VCaP (cell line): ENCODE measurements at regions not wholly inside any gene's neighbourhood (a gene's known extent, or its start where the extent isn't known, plus 50 kb on each side); places are given as distances from the start of the nearest gene placed in this dataset.

Experiments used
- H3K27ac ChIP-seq: fragments of 450-650 bp; 2 replicates; pipeline ENCODE4 v1.5.1; 2017
- CTCF ChIP-seq: fragments of 450-650 bp; conservative IDR thresholded peaks from 2 replicates; pipeline ENCODE4 v1.5.1; 2017; ENCODE audit warnings: mild to moderate bottlenecking, moderate library complexity

- H3K27ac ChIP-seq = no peak overlapping the region
- TF ChIP-seq CTCF = no peak
These were observed 387.1 kb upstream of the JARID2 start for GRCh38 chr6:14858808-14859207.

GRCh38 chr6:14860774-14861173, 385.1 kb upstream of the JARID2 start:
- no peak overlapping the region for H3K27ac ChIP-seq

GRCh38 chr6:14861491-14861943, 384.4 kb upstream of the JARID2 start:
- no peak for TF ChIP-seq CTCF
- no peak overlapping the region for H3K27ac ChIP-seq

More at GRCh38 chr6:14860774-14861173, 385.1 kb upstream of the JARID2 start:
- TF ChIP-seq CTCF = no peak

GRCh38 chr6:14862845-14863244, 383.0 kb upstream of the JARID2 start:
- no peak overlapping the region for H3K27ac ChIP-seq
- no peak for TF ChIP-seq CTCF

- no peak for TF ChIP-seq CTCF
These were observed 381.7 kb upstream of the JARID2 start for GRCh38 chr6:14863902-14864850.

GRCh38 chr6:14865531-14866100, 380.3 kb upstream of the JARID2 start:
- no peak overlapping the region for H3K27ac ChIP-seq

More at GRCh38 chr6:14863902-14864850, 381.7 kb upstream of the JARID2 start:
- H3K27ac ChIP-seq = no peak overlapping the region

More at GRCh38 chr6:14865531-14866100, 380.3 kb upstream of the JARID2 start:
- TF ChIP-seq CTCF = no peak
